ENCODE measurements at regions not wholly inside any gene's neighbourhood (a gene's known extent, or its start where the extent isn't known, plus 50 kb on each side); places are given as distances from the start of the nearest gene placed in this dataset.

GRCh38 chr13:99659226-99659625 lies 158.0 kb downstream of the TM9SF2 start:
- no peak for DNase-seq

- peak; percentile 38 to 63 for DNase-seq
Measured at GRCh38 chr13:99658261-99658991, 157.2 kb downstream of the TM9SF2 start.

GRCh38 chr13:99657848-99658260 lies 156.6 kb downstream of the TM9SF2 start:
- DNase-seq = no peak

GRCh38 chr13:99656844-99657381 lies 155.6 kb downstream of the TM9SF2 start:
- no peak for DNase-seq

GRCh38 chr13:99656092-99656745 lies 154.9 kb downstream of the TM9SF2 start:
- DNase-seq = peak; percentile 50 to 88

- peak in 1 of 2 donors; percentile 46 for DNase-seq
Measured at GRCh38 chr13:99655351-99656091, 154.2 kb downstream of the TM9SF2 start.

- no peak for DNase-seq
Measured at GRCh38 chr13:99654076-99654475, 152.8 kb downstream of the TM9SF2 start.

GRCh38 chr13:99653526-99653925 lies 152.3 kb downstream of the TM9SF2 start:
- no peak for DNase-seq

GRCh38 chr13:99652901-99653300 lies 151.6 kb downstream of the TM9SF2 start:
- DNase-seq = no peak

- DNase-seq = no peak
Measured at GRCh38 chr13:99652141-99652540, 150.9 kb downstream of the TM9SF2 start.

GRCh38 chr13:99651016-99651415 lies 149.7 kb downstream of the TM9SF2 start:
- no peak for DNase-seq

- DNase-seq = no peak
Measured at GRCh38 chr13:99650410-99650809, 149.1 kb downstream of the TM9SF2 start.

GRCh38 chr13:99648927-99649326 lies 147.7 kb downstream of the TM9SF2 start:
- no peak for DNase-seq

GRCh38 chr13:99648066-99648665 lies 146.9 kb downstream of the TM9SF2 start:
- no peak for DNase-seq

- DNase-seq = no peak
Measured at GRCh38 chr13:99647596-99647985, 146.3 kb downstream of the TM9SF2 start.

- DNase-seq = no peak
Measured at GRCh38 chr13:99646866-99647595, 145.8 kb downstream of the TM9SF2 start.

GRCh38 chr13:99642841-99643240 lies 141.6 kb downstream of the TM9SF2 start:
- DNase-seq = no peak

GRCh38 chr13:99642006-99642405 lies 140.7 kb downstream of the TM9SF2 start:
- no peak for DNase-seq

- DNase-seq = no peak
Measured at GRCh38 chr13:99640260-99640659, 139.0 kb downstream of the TM9SF2 start.

- no peak for DNase-seq
Measured at GRCh38 chr13:99639126-99639525, 137.9 kb downstream of the TM9SF2 start.

GRCh38 chr13:99636728-99637353 lies 135.6 kb downstream of the TM9SF2 start:
- no peak for DNase-seq

GRCh38 chr13:99636306-99636705 lies 135.0 kb downstream of the TM9SF2 start:
- DNase-seq = no peak

All from inflammatory macrophage treated with lipopolysaccharide for 1 hour (primary cell).